OCI-LY7 (cell line): ENCODE measurements at regions not wholly inside any gene's neighbourhood (a gene's known extent, or its start where the extent isn't known, plus 50 kb on each side); places are given as distances from the start of the nearest gene placed in this dataset.

Source experiments
- CTCF ChIP-seq: fragments of 200-600 bp; sonication (generic); conservative IDR thresholded peaks from 2 replicates; pipeline ENCODE4 v1.5.1; 2014; ENCODE audit warnings: mild to moderate bottlenecking, antibody characterized with exemption, low read length, moderate library complexity, mixed read lengths
- EZH2phosphoT487 ChIP-seq: fragments of 200-600 bp; sonication (generic); IDR thresholded peaks from 2 replicates; pipeline ENCODE4 v1.6.1; 2018; ENCODE audit warnings: low read depth, borderline replicate concordance, mild to moderate bottlenecking, mixed run types, antibody characterized with exemption, low read length, moderate library complexity, mixed read lengths

DNA sequence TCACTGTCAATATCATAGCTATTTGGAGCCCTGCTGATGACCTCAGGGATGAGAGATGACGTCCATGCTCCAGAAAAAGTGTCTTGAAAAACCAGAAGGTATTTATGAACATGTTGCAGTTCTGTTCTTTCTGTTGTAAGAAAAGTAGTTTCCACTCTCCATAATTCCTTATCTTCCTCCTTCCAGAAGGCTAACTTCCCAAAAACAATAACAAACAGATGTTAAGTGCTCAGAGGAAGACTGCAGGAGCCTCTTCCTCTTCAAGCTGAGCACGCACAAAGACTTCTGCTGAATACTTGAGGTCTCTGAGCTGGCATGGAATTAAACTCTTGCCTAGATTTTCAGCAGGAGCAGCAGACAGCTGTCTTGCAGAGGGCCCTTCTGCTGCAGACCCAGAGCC is 434.5 kb upstream of the KLHL29 start:
- TF ChIP-seq CTCF = no peak
- no peak for TF ChIP-seq EZH2phosphoT487
